Activated CD8-positive, alpha-beta T cell treated with anti-CD3 and anti-CD28 coated beads for 36 hours (primary cell): ENCODE measurements at regions not wholly inside any gene's neighbourhood (a gene's known extent, or its start where the extent isn't known, plus 50 kb on each side); places are given as distances from the start of the nearest gene placed in this dataset.

Experiments
- ATAC-seq: fragments of 200-7000 bp; cut with Tn5 transposase; one replicate; pipeline ENCODE4 v1.10.0; 2021; ENCODE audit warnings: mild to moderate bottlenecking, moderate library complexity
- CTCF ChIA-PET: fragments of 350-600 bp; sonication (Branson Sonifier 250); formaldehyde crosslinking; loops from one replicate; lab custom pipeline; 2021; ENCODE audit warnings: antibody characterized with exemption; lab: Charles Lee
- POLR2A ChIA-PET: fragments of 350-600 bp; sonication (Branson Sonifier 250); formaldehyde crosslinking; loops from one replicate; lab custom pipeline; 2021; ENCODE audit warnings: antibody characterized with exemption; lab: Charles Lee
- DNase-seq: peaks from one replicate; pipeline ENCODE4 v3.0.0-alpha.2; 2020
- H3K27ac Mint-ChIP-seq: one replicate; pipeline ENCODE4 v1.8.0; 2021; ENCODE audit warnings: mild to moderate bottlenecking, mixed read lengths
- H3K27me3 Mint-ChIP-seq: one replicate; pipeline ENCODE4 v1.8.0; 2021; ENCODE audit warnings: mixed read lengths
- H3K36me3 Mint-ChIP-seq: one replicate; pipeline ENCODE4 v1.8.0; 2021; ENCODE audit warnings: low read depth, mixed read lengths
- H3K4me1 Mint-ChIP-seq: one replicate; pipeline ENCODE4 v1.8.0; 2021; ENCODE audit warnings: low read depth, mixed read lengths
- H3K4me3 Mint-ChIP-seq: one replicate; pipeline ENCODE4 v1.8.0; 2021; ENCODE audit warnings: mild to moderate bottlenecking, moderate library complexity, mixed read lengths
- H3K9me3 Mint-ChIP-seq: one replicate; pipeline ENCODE4 v1.8.0; 2021; ENCODE audit warnings: mixed read lengths
- intact Hi-C: fragments of 100-400 bp; cut with micrococcal nuclease; formaldehyde crosslinking; loops from one replicate; pipeline ENCODE4 v1.10.0; 2022
- TF ChIP-seq, protein P1 (sequence below): fragments of 200-600 bp; IDR thresholded peaks from one replicate; pipeline ENCODE4 v1.8.0; 2022; ENCODE audit warnings: antibody characterized with exemption, mild to moderate bottlenecking

DNA sequence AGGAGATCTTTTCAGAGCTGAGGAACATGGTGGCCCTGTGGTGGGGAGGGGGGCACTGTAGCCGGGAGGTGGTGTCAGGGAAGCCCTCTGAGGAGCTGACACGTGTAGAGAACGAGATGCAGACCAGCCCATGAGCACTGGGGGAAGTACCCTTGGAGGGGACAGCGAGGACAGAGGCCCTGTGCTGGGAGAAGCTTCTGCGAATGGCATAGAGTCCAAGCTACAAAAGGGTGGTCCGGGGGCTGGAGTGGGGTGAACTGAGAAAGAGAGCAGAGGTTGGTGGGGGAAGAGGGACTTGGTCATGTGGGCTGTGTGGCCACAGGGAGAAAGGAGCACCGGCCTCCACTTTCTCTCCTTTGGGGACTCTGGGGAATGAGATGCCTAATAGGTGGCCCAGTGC lies 270.8 kb downstream of the CBLN1 start:
- CTCF ChIA-PET = no interaction called here
- Mint-ChIP-seq H3K4me3 (no peak overlapping the region), H3K27ac (no peak overlapping the region), H3K36me3 (no peaks in the 10 kb centered on the region), H3K27me3 (no peaks in the 10 kb centered on the region), H3K4me1 (no peaks in the 10 kb centered on the region), H3K9me3 (no peaks in the 10 kb centered on the region)
- TF ChIP-seq, protein P1, sequence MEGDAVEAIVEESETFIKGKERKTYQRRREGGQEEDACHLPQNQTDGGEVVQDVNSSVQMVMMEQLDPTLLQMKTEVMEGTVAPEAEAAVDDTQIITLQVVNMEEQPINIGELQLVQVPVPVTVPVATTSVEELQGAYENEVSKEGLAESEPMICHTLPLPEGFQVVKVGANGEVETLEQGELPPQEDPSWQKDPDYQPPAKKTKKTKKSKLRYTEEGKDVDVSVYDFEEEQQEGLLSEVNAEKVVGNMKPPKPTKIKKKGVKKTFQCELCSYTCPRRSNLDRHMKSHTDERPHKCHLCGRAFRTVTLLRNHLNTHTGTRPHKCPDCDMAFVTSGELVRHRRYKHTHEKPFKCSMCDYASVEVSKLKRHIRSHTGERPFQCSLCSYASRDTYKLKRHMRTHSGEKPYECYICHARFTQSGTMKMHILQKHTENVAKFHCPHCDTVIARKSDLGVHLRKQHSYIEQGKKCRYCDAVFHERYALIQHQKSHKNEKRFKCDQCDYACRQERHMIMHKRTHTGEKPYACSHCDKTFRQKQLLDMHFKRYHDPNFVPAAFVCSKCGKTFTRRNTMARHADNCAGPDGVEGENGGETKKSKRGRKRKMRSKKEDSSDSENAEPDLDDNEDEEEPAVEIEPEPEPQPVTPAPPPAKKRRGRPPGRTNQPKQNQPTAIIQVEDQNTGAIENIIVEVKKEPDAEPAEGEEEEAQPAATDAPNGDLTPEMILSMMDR = no peak
- POLR2A ChIA-PET = no interaction called here
- ATAC-seq (no peak), DNase-seq (no peak)
- intact Hi-C loops = no loop called here

DNA sequence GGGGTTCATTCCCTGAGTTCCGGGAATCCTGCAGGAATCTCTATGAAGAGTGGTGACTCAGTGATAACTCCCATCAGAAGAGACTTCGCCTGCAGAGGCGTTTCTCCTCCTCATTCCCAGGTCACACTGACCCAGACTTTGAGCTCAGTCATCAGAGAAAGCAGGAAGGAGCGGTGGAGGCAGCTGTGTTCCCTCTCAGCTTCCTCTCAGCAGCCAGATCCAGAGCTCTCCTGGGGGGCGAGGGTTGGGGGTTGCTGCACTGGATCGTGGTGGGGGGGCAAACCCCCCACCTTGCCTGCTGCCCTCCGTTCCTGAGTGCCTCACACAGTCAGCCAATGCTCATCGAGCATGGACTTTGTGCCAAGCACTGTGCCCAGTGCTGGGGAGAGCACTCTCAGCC lies 271.2 kb downstream of the CBLN1 start:
- Mint-ChIP-seq H3K4me3 (no peak overlapping the region), H3K4me1 (no peaks in the 10 kb centered on the region), H3K27me3 (no peaks in the 10 kb centered on the region), H3K9me3 (no peaks in the 10 kb centered on the region), H3K27ac (no peak overlapping the region), H3K36me3 (no peaks in the 10 kb centered on the region)
- DNase-seq (no peak), ATAC-seq (no peak)
- CTCF ChIA-PET = no interaction called here
- intact Hi-C loops = no loop called here
- POLR2A ChIA-PET = no interaction called here
- TF ChIP-seq, protein P1 = no peak

DNA sequence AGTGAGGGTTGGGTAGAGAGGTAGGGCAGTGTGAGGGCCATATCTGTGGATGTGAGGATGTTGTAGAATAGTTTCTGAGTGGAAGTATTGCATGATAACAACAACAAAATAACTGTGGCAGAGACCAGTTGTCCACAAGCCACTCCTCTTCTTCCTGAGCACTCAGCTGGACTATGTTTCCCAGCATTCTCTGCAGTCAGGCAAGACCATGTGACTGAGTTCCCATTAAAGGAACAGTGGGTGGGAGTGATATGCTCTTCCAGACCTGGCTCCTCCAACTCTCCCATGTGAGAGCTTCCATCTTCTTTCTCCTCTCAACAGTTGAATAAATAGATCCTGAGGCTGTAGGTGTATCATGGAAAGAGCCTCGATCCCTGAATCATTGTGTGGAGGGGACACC lies 272.4 kb downstream of the CBLN1 start:
- H3K4me3 Mint-ChIP-seq = no peak overlapping the region
- H3K4me1 Mint-ChIP-seq = no peaks in the 10 kb centered on the region
- CTCF ChIA-PET = no interaction called here
- ATAC-seq (no peak), DNase-seq (no peak)
- POLR2A ChIA-PET = no interaction called here
- no peaks in the 10 kb centered on the region for H3K9me3 Mint-ChIP-seq
- H3K36me3 Mint-ChIP-seq = no peaks in the 10 kb centered on the region
- TF ChIP-seq, protein P1 = no peak
- no peaks in the 10 kb centered on the region for H3K27me3 Mint-ChIP-seq
- H3K27ac Mint-ChIP-seq = no peak overlapping the region
- intact Hi-C loops = no loop called here

DNA sequence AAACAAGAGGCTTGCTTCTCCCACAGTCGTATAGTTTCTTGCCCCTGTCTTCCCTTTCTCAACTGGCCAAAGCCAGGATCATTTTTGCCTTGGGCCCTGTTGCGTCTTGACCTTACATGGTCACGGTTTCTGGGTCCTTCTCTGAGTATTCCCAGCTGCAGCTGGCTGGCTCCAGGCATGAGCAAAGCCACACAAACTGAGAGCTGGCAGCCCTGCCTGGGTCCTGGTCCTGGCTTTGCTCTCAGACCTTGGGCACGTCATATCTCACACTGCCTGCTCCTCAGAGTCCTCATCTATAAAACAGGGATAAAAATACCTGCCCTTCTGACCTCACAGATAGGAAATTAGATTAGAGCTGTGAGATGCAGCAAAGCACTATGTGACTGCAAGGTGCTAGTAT lies 277.6 kb downstream of the CBLN1 start:
- intact Hi-C loops = no loop called here

DNA sequence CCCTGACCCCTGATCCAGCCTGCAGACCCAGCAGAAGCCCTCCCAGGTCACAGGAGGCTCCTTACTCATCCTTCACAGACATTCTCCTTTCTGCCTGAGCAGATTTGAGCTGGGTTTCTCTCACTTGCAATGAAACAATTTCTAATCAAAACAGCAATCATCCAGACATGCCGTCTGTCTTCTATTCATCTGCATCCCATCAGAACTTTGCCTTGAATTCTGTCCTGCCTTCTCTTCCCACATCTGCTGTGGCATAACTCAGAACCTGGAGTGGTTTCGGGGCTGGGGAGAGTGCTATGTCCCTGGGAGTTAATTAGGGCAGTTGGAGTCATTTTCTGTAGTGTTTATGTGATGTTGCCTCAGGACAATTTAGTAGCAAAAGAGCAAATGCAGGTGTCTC lies 278.6 kb downstream of the CBLN1 start:
- no peak overlapping the region for H3K4me3 Mint-ChIP-seq
- DNase-seq (no peak), ATAC-seq (no peak)
- H3K4me1 Mint-ChIP-seq = no peaks in the 10 kb centered on the region
- H3K36me3 Mint-ChIP-seq = no peaks in the 10 kb centered on the region
- ChIA-PET POLR2A (no interaction called here), CTCF (no interaction called here)
- no peak overlapping the region for H3K27ac Mint-ChIP-seq
- TF ChIP-seq, protein P1 = no peak
- no peaks in the 10 kb centered on the region for H3K9me3 Mint-ChIP-seq
- intact Hi-C loops = no loop called here
- no peaks in the 10 kb centered on the region for H3K27me3 Mint-ChIP-seq

More for the DNA sequence above, 277.6 kb downstream of the CBLN1 start:
- CTCF ChIA-PET = no interaction called here
- no peaks in the 10 kb centered on the region for H3K9me3 Mint-ChIP-seq
- ATAC-seq = no peak
- H3K27ac Mint-ChIP-seq = no peak overlapping the region
- POLR2A ChIA-PET = interaction anchor here (0.6 kb wide), 1 partner anchor 39 kb away, joined by 3 read pairs; no protein-coding TSS in a partner anchor
- no peak for DNase-seq
- H3K27me3 Mint-ChIP-seq = no peaks in the 10 kb centered on the region
- no peaks in the 10 kb centered on the region for H3K4me1 Mint-ChIP-seq
- H3K4me3 Mint-ChIP-seq = no peak overlapping the region
- H3K36me3 Mint-ChIP-seq = no peaks in the 10 kb centered on the region
- TF ChIP-seq, protein P1 = no peak
